ENCODE measurements at regions not wholly inside any gene's neighbourhood (a gene's known extent, or its start where the extent isn't known, plus 50 kb on each side); places are given as distances from the start of the nearest gene placed in this dataset.

DNA sequence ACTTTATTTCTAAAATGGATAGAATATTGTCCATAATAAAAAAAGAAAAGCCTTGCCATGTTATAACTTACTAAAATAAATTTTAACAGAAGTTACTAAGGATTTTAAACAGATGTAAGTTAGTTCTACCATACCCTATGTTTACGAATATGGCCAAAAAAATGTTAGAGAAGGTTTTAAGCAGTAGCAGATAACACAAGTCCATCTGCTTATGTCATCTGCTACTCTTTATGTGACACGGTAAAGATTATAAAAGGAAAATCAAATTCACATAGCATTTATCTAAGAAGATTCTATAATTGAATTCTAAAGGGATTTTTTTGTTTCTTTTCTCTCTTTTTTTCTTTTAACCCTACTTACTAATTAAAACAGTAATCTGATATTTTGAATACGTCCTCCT, 114.2 kb upstream of the MIR17HG start:
- no peak overlapping the region for H3K27ac ChIP-seq (ENCODE audit: low read length)
- Mint-ChIP-seq H3K9me3 (no peaks in the 10 kb centered on the region), H3K27me3 (ENCODE audit: low read depth in 2 of 2) (no peaks in the 10 kb centered on the region), H3K4me3 (no peak overlapping the region), H3K36me3 (no peaks in the 10 kb centered on the region), H3K4me1 (no peaks in the 10 kb centered on the region), H3K27ac (no peak overlapping the region)
- WGBS (ENCODE audit: insufficient coverage) = no CpG with 5 or more reads among the region's 3 CpGs
- H3K36me3 ChIP-seq (ENCODE audit: control insufficient read depth, insufficient read depth, low read length) = no peaks in the 10 kb centered on the region
- H3K4me3 ChIP-seq (ENCODE audit: low read length) = no peak overlapping the region
- ATAC-seq (no peak), DNase-seq (no peak)
- H3K27me3 ChIP-seq (ENCODE audit: control insufficient read depth, insufficient read depth, low read length) = no peaks in the 10 kb centered on the region
- TF ChIP-seq, protein P1, sequence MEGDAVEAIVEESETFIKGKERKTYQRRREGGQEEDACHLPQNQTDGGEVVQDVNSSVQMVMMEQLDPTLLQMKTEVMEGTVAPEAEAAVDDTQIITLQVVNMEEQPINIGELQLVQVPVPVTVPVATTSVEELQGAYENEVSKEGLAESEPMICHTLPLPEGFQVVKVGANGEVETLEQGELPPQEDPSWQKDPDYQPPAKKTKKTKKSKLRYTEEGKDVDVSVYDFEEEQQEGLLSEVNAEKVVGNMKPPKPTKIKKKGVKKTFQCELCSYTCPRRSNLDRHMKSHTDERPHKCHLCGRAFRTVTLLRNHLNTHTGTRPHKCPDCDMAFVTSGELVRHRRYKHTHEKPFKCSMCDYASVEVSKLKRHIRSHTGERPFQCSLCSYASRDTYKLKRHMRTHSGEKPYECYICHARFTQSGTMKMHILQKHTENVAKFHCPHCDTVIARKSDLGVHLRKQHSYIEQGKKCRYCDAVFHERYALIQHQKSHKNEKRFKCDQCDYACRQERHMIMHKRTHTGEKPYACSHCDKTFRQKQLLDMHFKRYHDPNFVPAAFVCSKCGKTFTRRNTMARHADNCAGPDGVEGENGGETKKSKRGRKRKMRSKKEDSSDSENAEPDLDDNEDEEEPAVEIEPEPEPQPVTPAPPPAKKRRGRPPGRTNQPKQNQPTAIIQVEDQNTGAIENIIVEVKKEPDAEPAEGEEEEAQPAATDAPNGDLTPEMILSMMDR (IDR thresholded peaks at IDR 0.05) = no peak
- H3K4me1 ChIP-seq (ENCODE audit: control insufficient read depth, insufficient read depth, low read length) = no peaks in the 10 kb centered on the region
- intact Hi-C loops (cut with micrococcal nuclease) = no loop called here
- H3K9me3 ChIP-seq (ENCODE audit: control insufficient read depth, insufficient read depth, low read length) = no peaks in the 10 kb centered on the region

DNA sequence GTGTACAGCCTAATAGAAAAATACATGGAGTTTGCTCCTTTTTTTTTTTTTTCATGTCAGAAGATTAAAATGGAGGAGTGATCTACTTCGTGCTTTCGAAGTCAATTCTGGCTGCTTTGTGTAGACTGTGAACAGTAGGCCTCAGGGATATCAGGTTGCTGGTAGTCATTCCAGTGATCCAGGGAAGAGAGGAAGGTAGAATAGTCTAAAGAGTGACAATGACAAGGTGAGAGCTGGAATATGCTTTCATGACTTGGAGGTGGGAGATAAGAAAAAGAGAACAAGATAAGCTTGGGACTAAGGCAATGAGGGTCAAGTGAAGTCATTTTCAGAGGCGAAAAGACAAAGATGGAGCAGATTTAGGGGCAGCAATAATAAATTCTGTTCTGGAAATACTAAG, 111.3 kb upstream of the MIR17HG start:
- TF ChIP-seq, protein P1 (IDR thresholded peaks at IDR 0.05) = no peak
- H3K36me3 Mint-ChIP-seq = no peaks in the 10 kb centered on the region
- H3K27me3 ChIP-seq (ENCODE audit: control insufficient read depth, insufficient read depth, low read length) = no peaks in the 10 kb centered on the region
- H3K4me1 ChIP-seq (ENCODE audit: control insufficient read depth, insufficient read depth, low read length) = no peaks in the 10 kb centered on the region
- H3K4me3 Mint-ChIP-seq = no peak overlapping the region
- no peaks in the 10 kb centered on the region for H3K4me1 Mint-ChIP-seq
- no peak overlapping the region for H3K27ac ChIP-seq (ENCODE audit: low read length)
- peaks cover 0 to 5% of the 10 kb centered on the region in 2 donors for H3K9me3 Mint-ChIP-seq
- intact Hi-C loops (cut with micrococcal nuclease) = no loop called here
- H3K9me3 ChIP-seq (ENCODE audit: control insufficient read depth, insufficient read depth, low read length) = no peaks in the 10 kb centered on the region
- WGBS (ENCODE audit: insufficient coverage) = 84% methylated on average over 3 of the region's 3 CpGs
- no peaks in the 10 kb centered on the region for H3K36me3 ChIP-seq (ENCODE audit: control insufficient read depth, insufficient read depth, low read length)
- H3K4me3 ChIP-seq (ENCODE audit: low read length) = no peak overlapping the region
- no peak for ATAC-seq
- DNase-seq = no peak
- H3K27me3 Mint-ChIP-seq (ENCODE audit: low read depth in 2 of 2) = no peaks in the 10 kb centered on the region
- no peak overlapping the region for H3K27ac Mint-ChIP-seq

DNA sequence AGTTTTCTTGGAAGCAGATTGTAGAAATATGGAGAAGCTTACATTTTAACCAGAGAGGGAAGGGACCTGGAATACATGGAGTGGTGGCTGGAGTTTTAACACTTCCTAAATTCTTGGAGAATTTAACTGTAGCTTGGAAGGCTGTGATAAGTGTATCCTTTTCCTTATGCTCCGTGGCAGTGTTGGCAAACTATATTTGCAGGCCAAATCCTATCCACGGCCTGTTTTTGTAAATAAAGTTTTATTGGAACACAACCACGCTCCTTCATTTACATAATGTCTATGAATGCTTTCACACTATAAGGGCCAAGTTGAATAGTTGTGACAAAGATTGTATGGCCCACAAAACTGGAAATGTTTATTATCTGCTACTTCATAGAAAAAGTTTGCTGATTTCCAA, 110.6 kb upstream of the MIR17HG start:
- H3K36me3 Mint-ChIP-seq = no peaks in the 10 kb centered on the region
- H3K27me3 ChIP-seq (ENCODE audit: control insufficient read depth, insufficient read depth, low read length) = no peaks in the 10 kb centered on the region
- no peaks in the 10 kb centered on the region for H3K4me1 Mint-ChIP-seq
- H3K9me3 ChIP-seq (ENCODE audit: control insufficient read depth, insufficient read depth, low read length) = no peaks in the 10 kb centered on the region
- H3K4me3 Mint-ChIP-seq = no peak overlapping the region
- H3K27ac Mint-ChIP-seq = no peak overlapping the region
- no peaks in the 10 kb centered on the region for H3K4me1 ChIP-seq (ENCODE audit: control insufficient read depth, insufficient read depth, low read length)
- TF ChIP-seq, protein P1 (IDR thresholded peaks at IDR 0.05) = no peak
- intact Hi-C loops (cut with micrococcal nuclease) = no loop called here
- no peaks in the 10 kb centered on the region for H3K27me3 Mint-ChIP-seq (ENCODE audit: low read depth in 2 of 2)
- ATAC-seq (no peak), DNase-seq (no peak)
- H3K9me3 Mint-ChIP-seq = peaks cover 0 to 8% of the 10 kb centered on the region in 2 donors
- no CpG with 5 or more reads among the region's 3 CpGs for WGBS (ENCODE audit: insufficient coverage)
- H3K4me3 ChIP-seq (ENCODE audit: low read length) = no peak overlapping the region
- no peaks in the 10 kb centered on the region for H3K36me3 ChIP-seq (ENCODE audit: control insufficient read depth, insufficient read depth, low read length)
- H3K27ac ChIP-seq (ENCODE audit: low read length) = no peak overlapping the region

DNA sequence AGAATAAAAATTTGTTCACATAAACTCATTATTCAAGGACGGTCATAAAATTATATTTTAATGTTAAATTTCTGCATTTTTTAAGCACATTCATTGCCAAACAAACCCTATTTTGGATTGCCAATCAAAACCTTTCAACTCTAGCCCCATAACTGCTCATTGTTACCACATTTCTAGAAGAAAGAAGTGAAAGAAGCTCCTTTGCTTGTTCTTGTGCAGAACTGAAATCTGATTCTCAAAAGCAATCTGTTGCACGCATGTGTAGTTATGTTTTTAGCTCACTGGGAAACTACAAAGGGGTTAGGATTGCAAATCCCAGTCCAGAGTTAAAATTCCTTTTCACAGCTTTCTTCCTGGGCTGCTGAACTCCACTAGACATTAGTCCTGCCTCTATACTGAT, 109.5 kb upstream of the MIR17HG start:
- no peak for ATAC-seq
- Histone ChIP-seq H3K36me3 (ENCODE audit: control insufficient read depth, insufficient read depth, low read length) (no peaks in the 10 kb centered on the region), H3K9me3 (ENCODE audit: control insufficient read depth, insufficient read depth, low read length) (no peaks in the 10 kb centered on the region), H3K27me3 (ENCODE audit: control insufficient read depth, insufficient read depth, low read length) (no peaks in the 10 kb centered on the region), H3K4me3 (ENCODE audit: low read length) (no peak overlapping the region), H3K27ac (ENCODE audit: low read length) (no peak overlapping the region), H3K4me1 (ENCODE audit: control insufficient read depth, insufficient read depth, low read length) (no peaks in the 10 kb centered on the region)
- TF ChIP-seq, protein P1 (IDR thresholded peaks at IDR 0.05) = no peak
- Mint-ChIP-seq H3K4me1 (no peaks in the 10 kb centered on the region), H3K4me3 (no peak overlapping the region), H3K36me3 (no peaks in the 10 kb centered on the region), H3K27ac (no peak overlapping the region), H3K9me3 (peaks cover 0 to 10% of the 10 kb centered on the region in 2 donors), H3K27me3 (ENCODE audit: low read depth in 2 of 2) (no peaks in the 10 kb centered on the region)
- intact Hi-C loops (cut with micrococcal nuclease) = no loop called here
- DNase-seq = no peak
- WGBS (ENCODE audit: insufficient coverage) = 79% methylated on average over 1 of the region's 2 CpGs
